Endothelial cell of umbilical vein (primary cell): ENCODE measurements at regions not wholly inside any gene's neighbourhood (a gene's known extent, or its start where the extent isn't known, plus 50 kb on each side); places are given as distances from the start of the nearest gene placed in this dataset.
"Not testable (repeated sequence)": the region's sequence is repeated elsewhere in the genome, so short reads cannot be mapped to it uniquely, and the experiment has no call there.

Source experiments
- CTCF ChIP-seq, 2 donors: IDR thresholded peaks; 1 replicate in 1 of 2; 2 replicates in 1 of 2; pipeline ENCODE4 v1.5.1; 2011; ENCODE audit warnings: low read length in 2 of 2, mild to moderate bottlenecking in 2 of 2, moderate library complexity in 2 of 2, control low read depth in 1 of 2, inconsistent platforms in 1 of 2, low read depth in 1 of 2; ENCODE audit not compliant: insufficient read depth in 1 of 2; ENCODE audit errors: extremely low read depth in 1 of 2
- EZH2 ChIP-seq: IDR thresholded peaks from 2 replicates; pipeline ENCODE4 v1.6.1; 2012; ENCODE audit warnings: borderline replicate concordance, low read depth, mild to moderate bottlenecking, moderate library complexity, low read length, inconsistent platforms; ENCODE audit not compliant: severe bottlenecking
- FOS ChIP-seq: IDR thresholded peaks from 2 replicates; pipeline ENCODE4 v1.6.1; 2011; ENCODE audit warnings: mild to moderate bottlenecking, low read length, moderate library complexity, borderline replicate concordance; ENCODE audit not compliant: insufficient read depth
- MYC ChIP-seq: IDR thresholded peaks from one replicate; pipeline ENCODE4 v1.6.1; 2011; ENCODE audit warnings: mild to moderate bottlenecking, low read depth, low read length
- POLR2A ChIP-seq: IDR thresholded peaks from 2 replicates; pipeline ENCODE4 v1.6.1; 2012; ENCODE audit warnings: low read depth, mild to moderate bottlenecking, control low read depth, low read length
- POLR2AphosphoS5 ChIP-seq: IDR thresholded peaks from 2 replicates; pipeline ENCODE4 v1.6.1; 2012; ENCODE audit warnings: low read depth, mild to moderate bottlenecking, control low read depth, low read length, moderate library complexity; ENCODE audit not compliant: insufficient read depth
- TF ChIP-seq, protein P1 (sequence below): IDR thresholded peaks from 2 replicates; pipeline ENCODE4 v1.6.1; 2011; ENCODE audit not compliant: insufficient read depth, insufficient read length

GRCh38 chr7:55707410-55707809, 135.1 kb upstream of the VOPP1 start:
- TF ChIP-seq, protein P1, sequence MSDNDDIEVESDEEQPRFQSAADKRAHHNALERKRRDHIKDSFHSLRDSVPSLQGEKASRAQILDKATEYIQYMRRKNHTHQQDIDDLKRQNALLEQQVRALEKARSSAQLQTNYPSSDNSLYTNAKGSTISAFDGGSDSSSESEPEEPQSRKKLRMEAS = not testable (repeated sequence)
- TF ChIP-seq EZH2; POLR2A; CTCF (IDR thresholded peaks at IDR 0.05; ENCODE audit: extremely low read depth in 1 of 2, insufficient read depth in 1 of 2, low read depth in 1 of 2, low read length in 2 of 2); POLR2AphosphoS5; FOS; MYC: not testable (repeated sequence)
